HFFc6 (cell line): ENCODE measurements at regions not wholly inside any gene's neighbourhood (a gene's known extent, or its start where the extent isn't known, plus 50 kb on each side); places are given as distances from the start of the nearest gene placed in this dataset.
"Not testable (repeated sequence)": the region's sequence is repeated elsewhere in the genome, so short reads cannot be mapped to it uniquely, and the experiment has no call there.

Experiments used
- DNase-seq: peaks from one replicate; pipeline ENCODE4 v3.0.0-alpha.2; 2018
- H3K27ac Mint-ChIP-seq: 2 replicates; pipeline ENCODE4 v1.8.0; 2020; ENCODE audit warnings: mild to moderate bottlenecking, mixed read lengths
- H3K27me3 Mint-ChIP-seq: 2 replicates; pipeline ENCODE4 v1.8.0; 2021; ENCODE audit warnings: mild to moderate bottlenecking, moderate library complexity, mixed read lengths; ENCODE audit not compliant: insufficient read depth
- H3K36me3 Mint-ChIP-seq: 2 replicates; pipeline ENCODE4 v1.8.0; 2021; ENCODE audit warnings: low read depth, mixed read lengths
- H3K4me1 Mint-ChIP-seq: 2 replicates; pipeline ENCODE4 v1.8.0; 2020; ENCODE audit warnings: low read depth, mixed read lengths
- H3K4me3 Mint-ChIP-seq: 2 replicates; pipeline ENCODE4 v1.8.0; 2020; ENCODE audit warnings: mild to moderate bottlenecking, moderate library complexity, mixed read lengths
- H3K9me3 Mint-ChIP-seq: 2 replicates; pipeline ENCODE4 v1.8.0; 2020; ENCODE audit warnings: mild to moderate bottlenecking, mixed read lengths
- TF ChIP-seq, protein P1 (sequence below): fragments of 200-600 bp; sonication (generic); IDR thresholded peaks from 2 replicates; pipeline ENCODE4 v1.5.0; 2021; ENCODE audit warnings: antibody characterized with exemption, mild to moderate bottlenecking

DNA sequence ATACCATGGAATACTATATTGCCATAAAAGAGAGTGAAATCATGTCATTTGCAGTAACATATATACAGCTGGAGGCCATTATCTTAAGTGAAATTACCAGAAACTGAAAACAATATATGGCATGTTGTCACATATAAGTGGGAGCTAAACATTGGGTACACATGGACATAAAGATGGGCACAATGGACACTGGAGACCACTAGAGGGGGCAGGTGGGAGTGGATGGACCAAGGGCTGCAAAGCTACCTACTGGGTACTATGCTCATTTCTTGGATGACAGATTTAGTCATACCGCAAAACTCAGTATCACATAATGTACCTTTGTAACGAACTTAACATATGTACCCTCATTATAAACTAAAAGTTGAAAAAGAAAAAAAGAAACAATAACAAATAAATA is 1167.6 kb downstream of the NXPH1 start:
- TF ChIP-seq, protein P1, sequence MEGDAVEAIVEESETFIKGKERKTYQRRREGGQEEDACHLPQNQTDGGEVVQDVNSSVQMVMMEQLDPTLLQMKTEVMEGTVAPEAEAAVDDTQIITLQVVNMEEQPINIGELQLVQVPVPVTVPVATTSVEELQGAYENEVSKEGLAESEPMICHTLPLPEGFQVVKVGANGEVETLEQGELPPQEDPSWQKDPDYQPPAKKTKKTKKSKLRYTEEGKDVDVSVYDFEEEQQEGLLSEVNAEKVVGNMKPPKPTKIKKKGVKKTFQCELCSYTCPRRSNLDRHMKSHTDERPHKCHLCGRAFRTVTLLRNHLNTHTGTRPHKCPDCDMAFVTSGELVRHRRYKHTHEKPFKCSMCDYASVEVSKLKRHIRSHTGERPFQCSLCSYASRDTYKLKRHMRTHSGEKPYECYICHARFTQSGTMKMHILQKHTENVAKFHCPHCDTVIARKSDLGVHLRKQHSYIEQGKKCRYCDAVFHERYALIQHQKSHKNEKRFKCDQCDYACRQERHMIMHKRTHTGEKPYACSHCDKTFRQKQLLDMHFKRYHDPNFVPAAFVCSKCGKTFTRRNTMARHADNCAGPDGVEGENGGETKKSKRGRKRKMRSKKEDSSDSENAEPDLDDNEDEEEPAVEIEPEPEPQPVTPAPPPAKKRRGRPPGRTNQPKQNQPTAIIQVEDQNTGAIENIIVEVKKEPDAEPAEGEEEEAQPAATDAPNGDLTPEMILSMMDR: no peak
- Mint-ChIP-seq H3K36me3 (no peaks in the 10 kb centered on the region), H3K4me3 (no peak overlapping the region), H3K27me3 (no peaks in the 10 kb centered on the region; the same call in 1 of the 2 replicates), H3K27ac (no peak overlapping the region), H3K4me1 (no peaks in the 10 kb centered on the region), H3K9me3 (peaks cover 38% of the 10 kb centered on the region)
- DNase-seq: no peak

DNA sequence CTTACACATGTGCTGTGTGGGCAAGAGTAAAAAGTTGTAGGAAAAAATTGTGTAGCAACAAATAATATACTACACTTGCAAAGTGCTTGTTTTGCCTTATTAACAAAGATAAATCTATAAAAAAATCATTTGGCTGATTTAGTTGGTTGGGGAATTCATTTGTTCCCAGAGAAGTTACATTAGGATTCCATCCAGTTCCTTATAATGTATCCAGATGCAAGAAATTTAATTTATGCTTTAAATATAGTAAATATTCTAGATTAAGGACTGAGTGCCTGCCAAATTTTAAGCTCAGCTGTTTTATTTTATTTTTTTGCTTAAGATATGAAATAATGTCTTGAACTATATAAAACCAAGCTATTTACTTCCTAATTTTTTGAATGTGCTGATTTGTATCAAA is 1169.9 kb downstream of the NXPH1 start:
- H3K4me3 Mint-ChIP-seq: no peak overlapping the region
- peaks cover 39% of the 10 kb centered on the region for H3K9me3 Mint-ChIP-seq
- no peak overlapping the region for H3K27ac Mint-ChIP-seq
- no peaks in the 10 kb centered on the region for H3K4me1 Mint-ChIP-seq
- TF ChIP-seq, protein P1: no peak
- DNase-seq: no peak
- H3K27me3 Mint-ChIP-seq: no peaks in the 10 kb centered on the region
- no peaks in the 10 kb centered on the region for H3K36me3 Mint-ChIP-seq

DNA sequence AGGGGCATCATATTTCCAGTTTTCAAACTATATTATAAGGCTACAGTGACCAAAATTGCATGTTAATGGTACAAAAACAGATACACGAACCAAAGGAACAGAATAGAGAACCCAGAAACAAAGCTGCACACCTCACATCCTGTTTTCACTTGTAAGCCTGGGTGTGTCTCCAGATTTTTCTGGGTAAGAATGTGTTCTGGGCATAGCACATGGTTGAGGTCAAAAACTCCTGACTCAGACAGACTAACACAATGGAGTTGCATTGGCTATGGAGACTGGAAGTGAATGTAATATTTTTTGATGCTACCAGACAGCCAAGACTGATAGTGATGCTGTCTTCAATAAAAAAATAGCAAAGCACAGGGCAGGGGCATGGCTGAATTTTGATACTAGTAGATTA is 1175.2 kb downstream of the NXPH1 start:
- no peak for DNase-seq
- TF ChIP-seq, protein P1: no peak
- no peak overlapping the region for H3K4me3 Mint-ChIP-seq
- no peaks in the 10 kb centered on the region for H3K4me1 Mint-ChIP-seq
- H3K9me3 Mint-ChIP-seq: peaks cover 48% of the 10 kb centered on the region
- H3K27ac Mint-ChIP-seq: no peak overlapping the region
- no peaks in the 10 kb centered on the region for H3K27me3 Mint-ChIP-seq
- H3K36me3 Mint-ChIP-seq: no peaks in the 10 kb centered on the region

DNA sequence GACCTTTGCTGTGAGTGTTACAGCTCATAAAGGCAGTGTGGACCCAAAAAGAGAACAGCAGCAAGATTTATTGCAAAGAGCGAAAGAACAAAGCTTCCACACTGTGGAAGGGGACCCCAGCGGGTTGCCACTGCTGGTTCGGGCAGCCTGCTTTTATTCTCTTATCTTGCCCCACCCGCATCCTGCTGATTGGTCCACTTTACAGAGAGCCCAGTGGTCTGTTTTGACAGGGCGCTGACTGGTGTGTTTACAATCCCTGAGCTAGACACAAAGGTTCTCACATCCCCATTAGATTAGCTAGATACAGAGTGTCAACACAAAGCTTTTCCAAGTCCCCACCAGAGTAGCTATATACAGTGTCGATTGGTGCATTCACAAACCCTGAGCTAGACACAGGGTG is 1187.5 kb downstream of the NXPH1 start:
- DNase-seq, H3K36me3 Mint-ChIP-seq, H3K4me3 Mint-ChIP-seq, H3K4me1 Mint-ChIP-seq, H3K27me3 Mint-ChIP-seq, H3K27ac Mint-ChIP-seq: not testable (repeated sequence)
- peaks cover 26% of the 10 kb centered on the region for H3K9me3 Mint-ChIP-seq

DNA sequence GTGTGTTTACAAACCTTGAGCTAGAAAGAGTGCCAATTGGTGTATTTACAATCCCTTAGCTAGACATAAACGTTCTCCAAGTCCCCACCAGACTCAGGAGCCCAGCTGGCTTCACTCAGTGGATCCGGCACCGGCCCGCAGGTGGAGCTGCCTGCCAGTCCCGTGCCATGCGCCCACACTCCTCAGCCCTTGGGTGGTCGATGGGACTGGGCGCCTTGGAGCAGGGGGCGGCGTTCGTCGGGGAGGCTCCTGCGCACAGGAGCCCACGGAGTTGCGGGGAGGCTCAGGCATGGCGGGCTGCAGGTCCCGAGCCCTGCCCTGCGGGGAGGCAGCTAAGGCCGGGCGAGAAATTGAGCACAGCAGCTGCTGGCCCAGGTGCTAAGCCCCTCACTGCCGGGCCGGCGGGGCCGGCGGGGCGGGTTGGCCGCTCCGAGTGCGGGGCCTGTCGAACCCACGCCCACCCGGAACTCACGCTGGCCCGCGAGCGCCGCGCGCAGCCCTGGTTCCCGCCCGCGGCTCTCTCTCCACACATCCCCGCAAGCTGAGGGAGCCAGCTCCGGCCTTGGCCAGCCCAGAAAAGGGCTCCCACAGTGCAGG is 1188.0 kb downstream of the NXPH1 start:
- H3K36me3 Mint-ChIP-seq, H3K27me3 Mint-ChIP-seq, H3K27ac Mint-ChIP-seq, DNase-seq, H3K4me1 Mint-ChIP-seq, H3K4me3 Mint-ChIP-seq: not testable (repeated sequence)
- peaks cover 31% of the 10 kb centered on the region for H3K9me3 Mint-ChIP-seq

DNA sequence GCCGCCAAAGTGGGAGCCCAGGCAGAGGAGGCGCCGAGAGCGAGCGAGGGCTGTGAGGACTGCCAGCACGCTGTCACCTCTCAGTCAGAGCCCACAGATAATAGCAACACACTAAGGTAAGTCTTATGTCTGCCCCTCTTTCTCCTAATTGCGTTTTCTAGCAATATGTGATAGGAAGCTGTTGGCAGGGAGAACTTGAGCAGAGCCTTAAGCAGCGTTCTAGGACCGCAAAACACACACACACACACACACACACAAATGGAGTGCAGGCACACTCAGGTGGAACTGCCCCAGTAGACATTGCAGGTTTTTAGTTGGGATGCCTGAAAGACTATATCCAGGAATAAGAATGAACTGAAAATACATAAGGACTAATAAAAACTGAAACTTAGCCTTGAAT is 1188.5 kb downstream of the NXPH1 start:
- H3K36me3 Mint-ChIP-seq: no peaks in the 10 kb centered on the region
- TF ChIP-seq, protein P1: no peak
- no peak for DNase-seq
- no peak overlapping the region for H3K4me3 Mint-ChIP-seq
- H3K27ac Mint-ChIP-seq: no peak overlapping the region
- no peaks in the 10 kb centered on the region for H3K4me1 Mint-ChIP-seq
- no peaks in the 10 kb centered on the region for H3K27me3 Mint-ChIP-seq
- H3K9me3 Mint-ChIP-seq: peaks cover 31% of the 10 kb centered on the region

DNA sequence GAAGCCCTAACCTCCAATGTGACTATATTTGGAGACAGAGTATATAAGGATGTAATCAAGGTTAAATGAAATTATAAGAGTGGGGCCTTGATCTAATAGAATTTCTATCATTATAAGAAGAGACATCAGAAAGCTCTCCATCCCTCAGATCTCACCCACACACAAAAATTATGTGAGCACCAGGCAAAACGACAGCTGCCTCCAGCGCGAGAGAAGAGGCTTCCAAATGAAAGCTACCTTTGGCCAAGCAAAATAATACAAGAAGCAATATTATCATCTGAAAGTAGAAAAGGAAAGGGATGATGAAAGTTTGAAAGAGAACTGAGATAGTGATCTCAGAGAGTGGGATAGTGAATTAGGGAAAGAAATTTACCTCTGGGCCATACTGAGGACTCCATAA is 1192.5 kb downstream of the NXPH1 start:
- H3K27me3 Mint-ChIP-seq: no peaks in the 10 kb centered on the region; the same call in 1 of the 2 replicates
- DNase-seq: no peak
- H3K4me1 Mint-ChIP-seq: no peaks in the 10 kb centered on the region
- H3K9me3 Mint-ChIP-seq: peaks cover 26% of the 10 kb centered on the region
- H3K4me3 Mint-ChIP-seq: no peak overlapping the region
- H3K36me3 Mint-ChIP-seq: no peaks in the 10 kb centered on the region
- TF ChIP-seq, protein P1: no peak
- H3K27ac Mint-ChIP-seq: no peak overlapping the region
